ENCODE measurements at regions not wholly inside any gene's neighbourhood (a gene's known extent, or its start where the extent isn't known, plus 50 kb on each side); places are given as distances from the start of the nearest gene placed in this dataset.
"Not testable (repeated sequence)": the region's sequence is repeated elsewhere in the genome, so short reads cannot be mapped to it uniquely, and the experiment has no call there.

DNA sequence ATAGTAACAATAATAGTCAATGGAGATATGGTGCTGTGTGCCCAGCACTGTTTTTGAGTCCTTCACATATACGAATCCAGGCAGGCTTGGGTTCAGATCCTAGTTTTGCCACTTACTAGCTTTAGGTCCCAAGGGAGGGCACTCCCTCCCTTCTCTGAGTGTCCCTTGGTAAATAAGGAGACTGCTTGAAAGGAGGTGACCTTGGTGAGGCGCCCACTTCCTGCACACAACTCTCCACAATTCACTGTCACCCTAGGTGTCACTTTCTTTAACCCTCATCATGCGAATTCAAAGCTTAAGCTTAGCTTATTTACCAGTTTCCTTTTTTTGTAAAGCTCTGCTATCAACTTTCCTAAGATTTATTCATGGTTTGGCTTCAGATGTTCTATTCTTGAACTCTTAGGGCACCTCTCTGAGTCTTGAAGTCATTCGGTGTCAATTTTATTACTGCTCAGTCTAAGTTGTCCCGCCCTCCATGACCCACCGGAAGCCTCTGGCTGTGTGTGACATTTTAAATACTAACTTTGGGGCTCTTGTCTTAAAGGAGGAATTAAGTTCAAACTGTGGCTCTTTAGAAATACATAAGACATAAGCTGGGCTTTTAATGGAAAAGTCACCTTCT is 170.7 kb upstream of the ZNF618 start:
- FAIRE-seq, result no peak

DNA sequence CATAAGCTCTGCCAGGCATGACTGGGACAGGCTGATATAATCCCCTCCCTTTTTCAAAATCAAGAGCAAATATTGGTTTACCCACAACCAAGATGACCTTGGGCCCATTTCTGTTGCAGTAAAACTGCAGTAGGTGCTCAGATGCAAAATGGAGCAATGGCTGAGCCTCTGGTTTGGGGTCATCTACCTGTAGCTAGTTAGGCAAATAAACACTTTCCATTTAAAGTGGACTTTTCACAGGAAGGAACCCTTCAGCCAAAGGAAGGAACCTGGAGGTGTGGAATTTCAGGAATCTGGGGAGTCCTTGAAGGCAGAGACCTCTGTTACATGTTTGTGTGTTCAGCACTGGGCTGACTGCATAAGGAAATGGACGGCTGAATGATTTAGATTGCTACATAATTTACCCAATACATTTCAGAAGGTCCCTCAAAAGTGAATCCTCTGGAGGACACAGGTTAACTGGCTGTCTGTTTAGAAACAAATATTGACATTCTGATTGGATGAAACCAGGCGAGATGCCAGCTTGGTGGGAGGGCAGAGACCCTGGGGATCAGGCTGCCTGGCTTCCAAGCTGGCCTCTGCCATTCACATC is 170.1 kb upstream of the ZNF618 start:
- FAIRE-seq, result no peak

DNA sequence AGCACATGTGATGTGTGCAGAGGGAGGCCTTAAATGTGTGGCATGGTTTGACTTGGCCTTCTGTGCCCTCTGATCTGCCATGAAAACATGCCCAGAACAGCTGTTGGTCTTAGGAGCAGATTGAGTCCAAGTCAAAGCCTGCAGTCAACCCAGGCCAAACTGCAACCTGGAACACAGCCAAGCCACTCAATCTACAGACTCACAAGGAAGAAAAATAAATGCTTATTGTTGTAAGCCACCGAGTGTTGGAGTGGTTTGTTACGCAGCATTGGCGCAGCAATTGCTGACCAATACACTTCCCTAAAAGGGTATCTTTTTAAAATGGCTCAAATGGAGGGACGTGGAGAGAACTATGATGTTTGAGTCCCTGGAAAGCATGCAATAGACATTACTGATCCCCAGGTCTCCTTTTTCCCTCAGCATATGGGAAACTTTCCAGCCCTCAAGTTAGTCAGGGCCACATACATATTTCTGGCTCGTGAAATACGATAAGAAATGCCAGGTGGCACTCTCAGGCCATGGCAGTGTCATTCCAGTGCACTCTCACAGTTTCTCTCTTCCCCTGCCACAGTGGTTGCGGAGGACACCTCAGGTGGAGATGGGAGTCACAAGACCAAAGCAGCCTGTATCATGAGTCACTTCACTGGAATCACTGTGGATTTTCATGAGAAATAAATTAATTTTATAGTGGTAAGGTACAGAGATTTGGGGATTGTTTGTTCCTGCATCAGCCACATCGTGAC is 168.0 kb upstream of the ZNF618 start:
- FAIRE-seq, result no peak

DNA sequence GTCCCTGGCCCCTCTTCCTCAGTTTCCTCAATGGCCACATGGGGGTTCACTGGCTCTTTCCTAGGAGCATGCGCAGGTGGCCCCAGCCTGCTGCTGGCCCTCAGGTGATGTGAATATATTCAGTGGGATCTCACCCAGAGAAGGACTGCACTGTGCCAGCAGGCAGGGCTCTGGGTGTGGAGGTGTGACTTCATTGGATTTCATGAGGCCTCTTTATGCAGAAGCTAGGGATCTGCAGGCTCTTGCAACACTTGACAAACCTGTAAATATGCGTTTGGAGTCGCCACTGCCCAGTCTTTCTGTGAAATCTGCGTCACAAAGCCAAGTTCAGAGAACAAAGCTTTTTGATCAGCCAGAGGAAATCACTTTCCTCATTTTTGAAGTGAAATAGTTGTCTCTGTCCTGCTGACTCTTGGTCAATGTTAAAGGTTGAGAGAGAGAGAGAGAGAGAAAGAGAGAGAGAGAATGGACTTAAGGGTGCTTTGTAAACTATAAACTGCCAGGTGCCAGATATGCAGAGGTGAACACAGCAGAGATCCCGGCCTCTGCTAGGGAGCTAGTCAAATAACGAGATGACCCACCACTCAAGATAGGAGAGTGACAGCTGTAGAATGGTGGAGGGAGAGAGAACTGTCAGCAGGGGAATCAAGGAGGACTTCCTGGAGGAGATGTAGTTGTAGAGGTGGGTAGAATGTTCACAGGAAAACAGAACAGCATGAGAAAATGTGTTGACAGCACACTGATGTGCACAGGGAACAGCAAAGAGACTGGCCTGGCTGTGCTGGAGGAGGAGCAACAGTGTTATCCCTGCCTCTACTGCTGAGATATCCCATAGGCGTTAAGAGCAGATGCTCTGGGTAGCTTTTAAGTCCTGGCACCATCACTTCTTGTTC is 167.0 kb upstream of the ZNF618 start:
- no peak for FAIRE-seq

DNA sequence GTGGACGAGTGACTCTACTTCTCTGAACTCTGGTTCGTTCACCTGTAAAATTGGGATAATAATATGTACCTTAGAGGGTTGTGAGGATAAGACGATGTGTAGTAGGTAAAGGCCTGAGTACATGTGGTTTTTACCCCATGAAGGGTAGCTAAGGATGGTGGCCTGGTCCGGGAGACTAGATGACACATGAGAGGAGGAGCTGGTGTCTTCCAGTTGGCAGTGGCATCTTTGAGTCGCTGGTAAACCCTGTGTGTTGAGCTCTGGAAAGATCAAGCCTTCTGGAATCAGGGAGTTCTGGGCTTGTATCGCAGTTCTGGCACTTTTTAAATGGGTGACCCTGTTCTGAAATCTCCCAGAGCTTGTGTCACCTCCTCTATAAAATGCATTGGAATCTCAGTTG is 166.4 kb upstream of the ZNF618 start:
- no peak for FAIRE-seq

DNA sequence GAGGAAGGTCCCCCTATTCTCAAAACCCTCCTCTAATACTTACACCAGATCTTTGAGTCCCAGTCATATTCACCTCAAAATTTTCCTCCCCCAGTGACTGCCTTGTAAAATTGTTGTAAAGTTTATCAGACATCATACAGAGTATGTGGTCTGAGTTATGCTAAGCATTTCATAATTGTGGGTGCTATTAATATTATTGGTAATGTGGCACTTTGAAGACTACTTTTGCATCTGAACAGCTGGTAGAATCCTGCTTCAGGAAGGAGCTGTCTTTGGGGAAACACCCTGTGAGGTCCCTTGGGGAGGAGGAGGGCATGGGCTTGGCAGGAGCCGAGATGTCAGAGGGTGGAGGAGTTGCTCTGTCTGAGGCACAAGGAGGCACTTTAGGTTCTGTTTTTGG is 164.9 kb upstream of the ZNF618 start:
- no peak for FAIRE-seq

DNA sequence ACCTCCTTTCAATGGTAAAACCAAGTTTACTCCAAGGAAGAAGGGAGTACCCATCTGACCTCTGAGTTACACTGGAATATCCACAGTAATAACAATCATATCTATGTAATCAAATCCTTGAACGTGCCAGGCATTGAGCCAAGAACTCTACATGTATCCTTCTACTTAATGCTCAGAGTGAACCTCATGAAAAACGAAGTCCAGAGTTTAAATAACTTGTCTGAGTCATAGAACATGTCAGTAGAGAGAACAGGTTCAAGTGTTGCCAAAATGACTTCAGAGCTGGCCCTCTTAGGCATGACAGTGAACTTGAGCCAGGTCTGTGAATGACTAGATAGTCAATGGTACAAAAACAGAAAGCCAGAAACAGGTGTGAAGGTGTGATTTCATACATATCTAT is 164.1 kb upstream of the ZNF618 start:
- no peak for FAIRE-seq

DNA sequence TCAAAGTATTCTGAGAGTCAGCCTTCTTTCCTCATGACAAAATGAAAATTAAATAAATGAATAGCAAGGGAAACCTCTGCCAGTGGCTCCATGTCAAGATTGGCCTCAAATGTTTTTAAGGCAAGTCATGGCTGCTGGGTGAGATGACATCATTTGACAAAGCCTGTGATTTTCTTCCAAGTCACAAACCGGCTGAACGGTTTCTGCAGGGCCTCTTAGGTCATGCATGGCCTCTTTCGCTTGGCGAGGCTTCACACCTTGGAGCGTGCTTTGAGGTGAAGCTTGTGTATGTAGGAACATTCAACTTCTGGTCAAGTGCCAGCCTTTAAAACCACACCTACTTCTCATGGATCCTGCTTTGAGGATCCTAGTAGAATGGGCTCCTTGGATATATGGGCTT is 161.0 kb upstream of the ZNF618 start:
- FAIRE-seq, result no peak

DNA sequence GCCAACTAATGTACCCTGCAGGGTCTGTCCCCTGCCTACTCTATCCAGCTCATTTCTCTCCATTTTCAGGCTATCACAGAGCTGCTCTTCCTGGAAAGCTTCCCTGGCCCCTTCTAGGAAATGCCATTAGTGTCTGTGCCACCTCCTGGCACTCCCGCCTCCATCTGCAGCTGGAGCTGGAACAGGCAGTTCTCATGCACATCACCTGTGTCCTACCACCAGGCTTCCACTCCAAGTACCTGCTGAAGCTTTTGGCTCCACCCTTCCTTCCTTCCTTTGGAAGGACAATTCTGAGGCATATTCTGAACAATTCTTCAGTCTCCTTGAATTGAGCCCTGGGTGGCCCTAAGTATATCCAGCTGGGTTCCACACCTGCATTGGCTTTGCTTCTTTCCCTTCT is 156.2 kb upstream of the ZNF618 start:
- FAIRE-seq, result no peak

DNA sequence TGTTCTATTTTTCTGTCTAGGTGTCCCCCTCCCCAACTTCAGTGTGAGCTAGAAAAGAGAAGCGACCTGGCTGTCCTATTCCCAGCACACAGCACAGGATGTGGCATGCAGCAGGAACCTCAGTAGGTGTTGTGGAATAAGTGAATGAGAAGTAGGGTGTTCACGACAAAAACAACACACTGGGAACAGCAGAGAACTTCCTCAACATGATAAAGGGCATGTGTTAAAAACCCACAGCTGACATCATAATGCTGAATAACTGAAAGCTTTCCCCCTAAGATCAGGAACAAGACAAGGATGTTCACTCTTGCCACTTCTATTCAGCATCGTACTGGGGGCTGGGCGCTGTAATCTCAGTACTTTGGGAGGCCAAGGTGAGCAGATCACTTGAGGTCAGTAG is 155.6 kb upstream of the ZNF618 start:
- no peak for FAIRE-seq

DNA sequence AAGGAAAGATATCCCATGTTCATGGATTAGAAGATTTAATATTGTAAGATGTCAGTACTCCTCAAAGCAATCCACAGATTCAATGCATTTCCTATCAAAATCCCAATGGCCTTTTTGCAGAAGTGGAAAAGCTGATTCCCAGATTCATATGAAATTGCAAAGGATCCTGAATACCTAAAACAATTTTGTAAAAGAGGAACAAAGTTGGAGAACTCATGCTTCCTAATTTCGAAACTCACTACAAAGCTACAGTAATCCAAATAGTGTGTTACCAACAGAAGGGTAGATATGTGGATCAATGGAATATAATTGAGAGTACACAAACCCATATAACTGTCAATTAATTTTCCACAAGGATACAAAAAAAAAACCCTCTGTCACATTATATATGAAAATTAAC is 154.3 kb upstream of the ZNF618 start:
- no peak for FAIRE-seq

DNA sequence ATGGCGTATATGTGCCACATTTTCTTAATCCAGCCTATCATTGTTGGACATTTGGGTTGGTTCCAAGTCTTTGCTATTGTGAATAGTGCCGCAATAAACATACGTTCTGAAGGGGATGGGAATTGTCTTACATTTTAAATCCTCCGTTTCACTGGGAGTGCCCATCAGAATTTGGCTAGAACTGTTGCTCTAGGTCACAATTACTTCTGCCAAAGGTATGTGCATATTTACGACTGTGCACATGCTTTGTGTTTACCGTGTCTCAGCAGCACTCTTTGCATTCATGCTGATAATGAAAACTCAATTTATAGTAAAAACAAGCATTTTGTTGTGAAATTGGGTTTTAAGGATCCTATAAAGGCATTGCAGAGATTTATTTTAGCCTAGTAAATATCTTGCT is 151.9 kb upstream of the ZNF618 start:
- no peak for FAIRE-seq

DNA sequence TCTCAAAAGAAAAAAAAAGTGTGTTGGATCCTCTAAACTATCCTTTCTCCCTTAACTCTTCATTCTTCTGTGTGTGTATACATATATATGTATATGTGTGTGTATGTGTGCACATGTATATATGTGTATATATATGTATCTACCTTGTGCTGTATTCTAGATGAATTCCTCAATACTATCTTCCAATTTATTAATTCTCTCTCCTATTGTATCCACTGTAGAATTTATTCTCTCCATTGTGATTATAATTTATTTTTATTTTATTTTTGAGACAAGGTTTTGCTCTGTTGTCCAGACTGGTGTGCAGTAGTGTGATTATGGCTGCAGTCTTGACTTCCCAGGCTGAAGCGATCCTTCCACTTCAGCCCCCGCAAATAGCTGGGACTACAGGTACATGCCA is 147.1 kb upstream of the ZNF618 start:
- no peak for FAIRE-seq

DNA sequence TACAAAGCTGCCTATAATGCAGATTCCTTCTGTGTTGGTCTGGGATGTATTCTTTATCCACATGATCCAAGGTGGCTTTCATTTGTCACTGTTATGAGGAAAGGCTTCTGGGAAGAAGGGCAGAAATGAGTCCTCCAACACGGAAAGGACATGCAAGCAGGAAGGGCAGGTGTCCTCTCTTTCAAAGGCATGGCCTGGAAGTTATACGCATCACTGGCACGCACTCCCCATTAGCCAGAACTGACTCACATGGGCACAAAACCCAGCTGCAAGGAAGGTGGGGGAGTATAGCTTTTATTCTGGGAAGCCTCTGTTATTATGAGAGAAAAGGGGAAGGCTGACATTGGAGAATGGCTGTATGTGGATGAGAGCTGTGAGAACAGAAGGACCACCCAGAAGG is 141.3 kb upstream of the ZNF618 start:
- no peak for FAIRE-seq

DNA sequence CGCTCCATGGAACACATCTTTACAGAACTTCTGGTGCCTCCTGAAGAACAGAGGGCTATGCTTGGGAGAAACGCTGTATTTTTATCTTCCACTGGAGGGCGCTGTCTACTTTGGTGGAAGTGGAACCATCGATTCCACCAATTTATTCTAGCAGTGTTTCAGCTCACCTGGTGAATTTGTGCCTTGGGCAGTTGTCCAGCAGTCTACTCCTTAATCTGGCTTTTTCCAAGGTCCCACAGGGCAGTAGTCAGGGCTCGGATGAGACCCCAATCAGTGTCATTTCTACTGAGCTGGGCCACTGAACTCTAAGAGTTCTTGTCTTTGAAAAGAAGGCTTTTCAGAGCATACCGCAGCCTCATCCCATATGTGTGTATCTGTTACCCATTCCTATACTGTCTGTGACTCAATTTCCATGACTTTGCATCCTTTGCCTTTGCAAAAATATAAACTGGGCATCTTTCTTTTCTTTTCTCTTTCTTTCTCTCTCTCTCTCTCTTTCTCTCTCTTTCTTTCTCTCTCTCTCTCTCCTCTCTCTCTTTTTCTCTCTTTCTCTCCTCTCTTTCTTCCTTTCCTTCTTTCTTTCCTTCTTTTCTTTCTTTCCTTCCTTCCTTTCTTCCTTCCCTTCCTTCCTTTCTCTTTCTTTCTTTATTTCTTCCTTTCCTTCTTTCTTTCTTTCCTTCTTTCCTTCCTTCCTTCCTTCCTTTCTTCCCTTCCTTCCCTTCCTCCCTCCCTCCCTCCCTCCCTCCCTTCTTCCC is 138.4 kb upstream of the ZNF618 start:
- FAIRE-seq, result no peak

DNA sequence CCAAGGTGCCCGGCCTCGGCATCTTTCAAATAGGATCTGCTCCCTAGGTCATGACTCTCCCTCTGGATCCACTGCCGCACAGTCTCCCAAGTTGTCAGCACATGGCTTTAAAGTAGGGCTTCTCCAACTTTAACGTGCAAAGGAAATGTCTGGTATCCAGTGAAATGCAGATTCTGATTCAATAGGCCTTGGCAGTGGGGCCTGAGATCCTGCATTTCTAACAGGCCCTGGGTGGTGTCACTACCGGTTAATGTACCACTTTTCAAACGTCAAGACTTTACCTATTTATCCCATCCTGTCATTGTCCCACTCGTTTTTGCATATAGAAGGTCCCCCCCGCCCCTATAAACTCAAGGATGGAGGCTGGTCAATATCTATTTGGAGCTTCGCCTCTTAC is 137.6 kb upstream of the ZNF618 start:
- no peak for FAIRE-seq

DNA sequence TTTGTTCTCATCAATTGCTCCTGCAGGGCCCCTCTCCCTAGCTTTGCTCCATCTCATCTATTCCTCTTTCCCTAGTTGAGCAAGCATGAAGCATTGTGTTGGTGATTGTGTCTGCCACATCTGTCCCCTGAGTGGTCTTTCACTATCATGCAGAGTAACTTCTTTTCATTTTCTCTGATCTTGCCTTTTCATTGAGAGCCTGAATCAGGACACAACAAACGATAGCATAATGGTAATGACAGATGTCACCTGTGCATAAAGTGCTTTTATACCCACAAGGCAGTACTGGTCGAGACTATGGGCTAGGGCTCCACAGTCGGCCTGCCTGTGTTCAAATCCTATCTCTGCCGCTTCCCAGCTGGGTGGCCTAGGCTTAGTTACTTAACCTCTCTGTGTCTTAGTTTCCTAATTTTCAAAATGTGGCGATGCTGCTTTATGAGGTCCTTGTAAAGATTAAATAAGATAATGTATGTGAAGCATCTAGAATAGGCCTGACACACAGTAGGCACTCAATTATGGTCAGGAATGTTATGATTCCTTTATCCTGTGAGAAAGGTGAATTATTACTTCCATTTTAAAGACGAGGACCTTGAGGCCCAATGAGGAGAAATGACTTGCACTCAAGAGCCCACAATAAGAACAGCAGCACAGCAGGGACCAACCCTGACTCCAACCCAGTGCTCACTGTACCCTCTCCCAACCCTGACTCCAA is 137.1 kb upstream of the ZNF618 start:
- no peak for FAIRE-seq

DNA sequence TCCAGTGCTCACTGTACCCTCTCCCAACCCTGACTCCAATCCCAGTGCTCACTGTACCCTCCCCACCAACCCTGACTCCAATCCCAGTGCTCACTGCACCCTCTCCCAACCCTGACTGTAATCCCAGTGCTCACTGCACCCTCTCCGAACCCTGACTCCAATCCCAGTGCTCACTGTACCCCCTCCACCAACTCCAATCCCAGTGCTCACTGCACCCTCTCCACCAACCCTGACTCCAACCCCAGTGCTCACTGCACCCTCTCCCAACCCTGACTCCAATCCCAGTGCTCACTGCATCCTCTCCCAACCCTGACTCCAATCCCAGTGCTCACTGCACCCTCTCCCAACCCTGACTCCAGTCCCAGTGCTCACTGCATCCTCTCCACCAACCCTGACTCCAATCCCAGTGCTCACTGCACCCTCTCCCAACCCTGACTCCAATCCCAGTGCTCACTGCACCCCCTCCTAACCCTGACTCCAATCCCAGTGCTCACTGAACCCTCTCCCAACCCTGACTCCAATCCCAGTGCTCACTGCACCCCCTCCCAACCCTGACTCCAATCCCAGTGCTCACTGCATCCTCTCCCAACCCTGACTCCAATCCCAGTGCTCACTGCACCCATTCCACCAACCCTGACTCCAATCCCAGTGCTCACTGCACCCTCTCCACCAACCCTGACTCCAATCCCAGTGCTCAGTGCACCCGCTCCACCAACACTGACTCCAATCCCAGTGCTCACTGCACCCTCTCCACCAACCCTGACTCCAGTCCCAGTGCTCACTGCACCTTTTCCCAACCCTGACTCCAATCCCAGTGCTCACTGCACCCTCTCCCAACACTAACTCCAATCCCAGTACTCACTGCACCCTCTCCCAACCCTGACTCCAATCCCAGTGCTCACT is 136.3 kb upstream of the ZNF618 start:
- not testable (repeated sequence) for FAIRE-seq

DNA sequence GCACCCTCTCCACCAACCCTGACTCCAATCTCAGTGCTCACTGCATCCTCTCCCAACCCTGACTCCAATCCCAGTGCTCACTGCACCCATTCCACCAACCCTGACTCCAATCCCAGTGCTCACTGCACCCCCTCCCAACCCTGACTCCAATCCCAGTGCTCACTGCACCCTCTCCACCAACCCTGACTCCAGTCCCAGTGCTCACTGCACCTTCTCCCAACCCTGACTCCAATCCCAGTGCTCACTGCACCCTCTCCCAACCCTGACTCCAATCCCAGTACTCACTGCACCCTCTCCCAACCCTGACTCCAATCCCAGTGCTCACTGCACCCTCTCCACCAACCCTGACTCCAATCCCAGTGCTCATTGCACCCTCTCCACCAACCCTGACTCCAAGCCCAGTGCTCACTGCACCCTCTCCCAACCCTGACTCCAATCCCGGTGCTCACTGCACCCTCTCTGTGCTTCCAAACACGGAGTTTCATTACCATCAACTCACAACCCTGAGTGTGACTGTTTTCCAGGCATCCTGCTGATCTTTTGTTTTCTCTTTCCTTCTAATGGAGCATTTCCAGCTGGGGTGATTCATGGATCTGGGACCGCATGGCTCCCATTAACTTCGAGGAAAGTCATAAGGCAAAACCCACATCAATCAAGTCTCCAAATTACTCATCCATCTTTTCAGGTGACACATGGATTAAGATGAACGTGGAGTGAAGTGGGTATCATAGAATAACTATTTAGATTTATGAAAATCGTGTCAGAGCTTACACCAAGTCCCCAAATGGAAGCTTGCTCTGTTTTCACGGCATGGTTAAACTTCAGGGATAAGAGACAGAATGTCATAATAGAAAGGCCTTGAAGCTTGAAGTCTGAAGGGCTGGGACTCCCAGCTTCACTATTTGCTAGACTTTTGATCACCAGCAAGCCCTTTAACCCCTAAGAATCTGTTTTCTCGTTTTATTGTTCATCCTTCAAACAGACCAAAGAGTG is 135.3 kb upstream of the ZNF618 start:
- FAIRE-seq, result not testable (repeated sequence)

Measured in endometrium (tissue), 2 donors.